ENCODE measurements at regions not wholly inside any gene's neighbourhood (a gene's known extent, or its start where the extent isn't known, plus 50 kb on each side); places are given as distances from the start of the nearest gene placed in this dataset.
"Not testable (repeated sequence)": the region's sequence is repeated elsewhere in the genome, so short reads cannot be mapped to it uniquely, and the experiment has no call there.

DNA sequence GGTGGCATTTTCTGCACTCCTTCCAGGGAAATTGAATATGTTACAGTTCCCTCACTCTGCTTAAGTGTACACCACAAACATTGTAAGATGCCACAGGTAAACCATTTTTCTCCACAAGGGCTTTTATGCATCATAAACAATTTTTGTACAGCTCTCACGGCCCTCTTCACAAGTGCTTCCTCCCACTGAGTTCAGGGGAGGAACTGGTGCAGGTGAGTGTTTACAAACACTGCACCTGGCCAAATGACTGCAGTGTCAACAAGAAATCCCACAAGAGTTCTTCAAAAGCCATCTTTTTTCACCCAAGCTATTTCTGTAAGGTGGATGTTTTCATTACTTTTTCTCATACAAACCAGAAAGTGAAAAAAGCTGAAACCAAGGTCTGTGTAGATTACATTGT, 973.2 kb downstream of the AACS start:
- DNase-seq: no peak

DNA sequence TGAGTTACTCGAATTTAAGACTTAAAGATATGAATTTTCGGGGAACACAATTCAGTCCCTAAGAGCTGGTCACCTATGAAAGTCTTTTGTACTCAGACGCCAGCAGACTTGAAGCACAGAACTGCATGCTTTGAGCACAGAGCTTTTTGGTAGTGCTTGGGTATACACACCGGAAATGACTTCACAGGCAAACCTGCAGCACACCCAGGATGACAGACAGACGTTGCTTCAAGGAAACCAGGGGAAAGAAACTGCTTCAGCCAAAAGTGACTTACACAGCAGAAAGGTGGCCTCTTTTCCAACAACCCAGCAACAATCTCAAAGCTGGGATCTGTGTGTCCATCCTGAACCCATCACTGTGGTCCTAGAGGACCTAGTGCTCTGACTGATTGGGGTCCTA, 975.1 kb downstream of the AACS start:
- no peak for DNase-seq

DNA sequence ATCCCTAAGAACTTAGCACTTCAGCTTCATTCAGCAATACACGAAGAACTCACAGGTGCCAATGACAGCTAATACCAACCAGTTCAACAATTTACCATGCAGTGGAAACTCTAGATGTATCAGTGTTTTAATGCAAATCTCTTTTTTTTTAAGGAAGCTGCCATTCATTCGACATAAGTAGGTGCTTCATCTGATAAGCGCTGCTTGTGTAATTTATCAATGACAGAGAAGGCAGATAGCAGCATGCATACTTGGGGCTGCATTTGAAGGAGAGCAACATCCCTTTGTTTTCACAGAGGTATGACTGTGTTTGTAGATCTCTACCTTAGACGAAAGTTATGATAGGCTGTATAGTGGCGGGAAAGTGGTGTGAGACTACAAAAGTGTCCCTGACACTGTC, 977.1 kb downstream of the AACS start:
- DNase-seq: no peak

DNA sequence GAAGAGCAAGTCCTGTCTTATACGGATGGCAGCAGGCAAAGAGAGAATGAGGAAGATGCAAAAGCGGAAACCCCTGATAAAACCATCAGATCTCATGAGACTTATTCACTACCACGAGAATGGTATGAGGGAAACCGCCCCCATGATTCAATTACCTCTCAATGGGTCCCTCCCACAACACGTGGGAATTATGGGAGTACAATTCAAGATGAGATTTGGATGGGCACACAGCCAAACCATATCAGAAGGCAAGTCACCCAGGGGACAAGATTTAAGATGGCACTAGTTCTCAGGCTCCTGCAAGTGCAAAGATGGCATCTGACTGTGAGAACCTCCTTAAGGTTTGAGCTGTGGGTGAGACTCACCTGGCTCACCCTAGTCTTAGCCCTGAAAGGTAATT, 984.3 kb downstream of the AACS start:
- not testable (repeated sequence) for DNase-seq

DNA sequence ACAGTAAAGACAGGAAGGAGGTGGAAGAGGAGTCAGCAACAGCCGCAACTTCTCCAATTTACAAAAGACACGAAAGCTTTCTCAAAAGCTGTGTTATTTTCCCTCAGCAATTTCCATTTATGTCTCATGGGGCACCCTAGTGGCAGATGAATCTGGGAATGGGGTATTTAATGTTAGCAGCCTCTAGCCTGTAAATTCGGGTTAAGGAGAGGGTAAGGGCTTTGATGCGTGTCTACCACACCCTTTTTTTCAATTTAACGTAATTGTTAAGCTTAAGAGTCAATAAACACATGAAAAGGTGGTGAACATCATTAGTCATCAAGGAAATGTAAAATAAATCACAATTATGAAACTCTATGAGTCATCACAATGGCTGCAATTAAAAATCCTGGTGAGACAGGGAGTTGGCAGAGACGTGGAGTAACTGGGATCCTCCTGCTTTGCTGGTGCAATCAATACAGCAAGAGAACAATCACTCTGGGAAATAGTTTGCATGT, 986.4 kb downstream of the AACS start:
- peak; percentile 41 for DNase-seq

DNA sequence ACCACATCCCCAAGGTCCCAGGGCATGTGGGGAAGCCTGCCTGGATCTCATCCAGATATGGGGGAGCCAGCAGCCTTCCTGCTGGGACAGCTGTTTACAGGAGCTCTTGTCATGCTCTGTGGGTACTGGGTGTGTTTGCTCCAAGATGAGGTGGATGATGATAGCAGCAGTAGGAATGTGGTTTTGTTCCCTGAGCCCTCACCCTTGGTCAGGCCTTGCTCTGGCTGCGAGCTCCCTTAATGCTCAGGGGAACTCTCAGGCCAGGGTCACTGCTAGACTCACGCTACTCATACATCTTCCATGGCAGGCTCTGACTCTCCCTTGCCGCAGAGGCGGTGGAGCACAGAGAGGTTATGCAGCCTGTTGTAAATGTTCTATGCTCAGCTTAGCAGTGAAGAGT, 990.3 kb downstream of the AACS start:
- DNase-seq: peak; percentile 75

DNA sequence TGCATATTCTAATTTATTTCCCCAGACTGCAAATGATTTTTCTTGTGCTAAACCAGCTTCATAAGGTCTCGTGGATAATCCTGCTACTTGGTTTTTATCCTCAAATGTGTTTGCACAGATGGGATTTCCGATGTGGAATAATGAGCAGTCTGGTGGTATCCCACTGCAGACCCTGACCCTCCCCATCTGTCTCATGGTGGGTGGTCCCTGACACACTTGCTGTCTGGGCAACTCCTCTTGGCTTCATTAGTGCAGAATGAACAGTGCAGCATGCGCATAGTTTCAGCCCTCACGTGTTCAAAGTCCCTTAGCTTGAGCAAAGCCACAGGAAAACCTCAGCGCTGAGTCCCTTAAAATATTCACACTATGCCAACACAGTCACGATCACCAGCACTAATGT, 996.5 kb downstream of the AACS start:
- DNase-seq: no peak

DNA sequence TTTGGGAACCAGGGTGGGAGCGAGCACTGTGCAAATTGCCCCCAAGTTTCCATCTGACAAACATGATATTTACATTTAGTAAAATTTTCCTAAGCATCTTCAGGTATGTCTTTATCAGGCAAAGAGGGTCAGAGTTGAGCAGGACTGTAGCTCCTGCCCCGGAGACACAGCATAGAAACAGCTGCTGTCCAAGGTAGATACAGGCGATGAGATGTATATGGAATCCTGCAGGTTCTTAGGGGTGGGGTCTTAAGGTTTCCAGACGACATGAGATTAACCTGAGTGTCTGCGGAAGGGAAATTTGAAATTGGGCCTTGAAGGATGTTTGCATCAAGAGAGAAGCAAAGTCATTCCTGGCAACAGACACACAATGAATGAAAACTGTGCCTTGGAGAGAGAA, 998.8 kb downstream of the AACS start:
- no peak for DNase-seq

DNA sequence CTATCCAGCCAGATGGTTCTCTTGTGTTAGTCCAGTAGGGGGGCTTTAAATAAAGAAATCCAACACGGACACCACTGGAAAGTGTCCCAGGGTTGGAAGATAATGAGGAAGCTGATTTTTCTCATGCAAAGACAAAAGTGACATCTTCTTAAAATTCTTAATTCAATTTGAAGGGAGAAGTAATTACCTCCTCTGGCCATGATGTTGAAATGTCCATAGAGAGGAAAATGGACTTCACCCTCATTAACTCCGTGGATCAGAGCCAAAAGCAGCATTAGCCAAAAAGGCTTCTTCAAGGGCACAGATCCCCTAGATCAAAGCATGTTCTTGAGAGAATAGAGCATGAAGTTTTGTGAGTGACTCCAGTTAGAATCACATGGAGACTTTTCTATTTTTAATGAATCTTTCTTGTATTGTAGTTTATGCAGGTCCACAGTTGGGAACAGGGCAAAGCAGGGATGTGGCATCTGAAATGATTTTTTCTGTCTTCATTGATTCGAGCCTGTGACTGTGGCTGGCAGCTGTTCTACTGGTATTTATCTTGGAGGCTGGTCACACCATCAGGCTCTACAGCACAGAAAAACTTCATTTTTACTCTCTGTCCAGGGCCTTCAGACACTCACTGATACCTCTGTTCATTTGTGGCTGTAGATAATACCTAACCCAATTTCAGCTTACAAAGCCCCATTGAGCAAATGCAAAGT, 1002.5 kb downstream of the AACS start:
- DNase-seq: no peak

DNA sequence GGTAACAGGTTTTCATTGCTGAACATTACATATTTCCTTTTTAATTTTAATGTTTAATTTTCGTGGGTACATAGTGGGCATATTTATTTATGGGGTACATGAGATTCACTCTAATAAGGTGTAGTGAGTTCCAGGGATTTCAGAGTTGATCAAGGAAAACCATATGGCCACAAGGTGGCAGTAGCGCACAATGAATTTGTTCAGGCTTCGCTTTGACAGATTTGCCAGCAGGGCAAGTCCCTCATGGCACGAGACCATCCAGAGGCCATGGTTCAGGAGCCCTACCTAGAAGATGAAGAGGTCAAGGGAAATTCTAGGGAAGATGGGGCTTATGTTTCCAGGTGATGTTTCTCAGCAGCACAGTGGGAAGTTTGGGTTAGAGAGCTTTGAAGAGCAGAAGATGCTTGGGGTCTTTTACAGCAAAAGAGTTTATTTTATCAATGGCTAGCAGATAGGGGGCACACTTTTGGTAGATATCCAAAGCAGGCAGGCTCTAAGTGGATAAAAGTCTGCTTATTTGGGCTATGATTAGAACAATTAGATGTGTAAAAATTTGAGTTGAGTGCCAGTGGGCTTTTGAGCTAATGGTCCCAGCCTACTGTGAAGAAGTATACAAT, 1004.4 kb downstream of the AACS start:
- peak; percentile 24 for DNase-seq

DNA sequence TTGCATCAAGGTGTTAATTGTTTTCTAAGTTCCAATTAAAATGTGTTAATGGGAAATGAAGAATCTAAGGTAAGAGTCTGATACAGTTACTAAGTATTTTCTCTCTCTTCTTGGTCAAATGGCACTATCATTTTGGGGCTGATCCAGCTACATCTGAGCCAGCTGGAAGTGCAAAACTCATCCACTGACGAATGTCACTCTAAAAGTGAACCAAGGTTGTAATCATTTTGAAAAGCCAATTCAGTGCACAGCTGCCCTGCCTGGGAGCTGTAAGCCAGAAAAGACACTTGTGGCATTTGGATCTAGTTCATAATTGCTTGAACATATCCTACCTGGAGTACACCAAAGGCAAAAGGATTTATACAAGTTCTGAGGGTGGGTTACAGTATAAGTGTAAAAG, 1011.3 kb downstream of the AACS start:
- DNase-seq: no peak

DNA sequence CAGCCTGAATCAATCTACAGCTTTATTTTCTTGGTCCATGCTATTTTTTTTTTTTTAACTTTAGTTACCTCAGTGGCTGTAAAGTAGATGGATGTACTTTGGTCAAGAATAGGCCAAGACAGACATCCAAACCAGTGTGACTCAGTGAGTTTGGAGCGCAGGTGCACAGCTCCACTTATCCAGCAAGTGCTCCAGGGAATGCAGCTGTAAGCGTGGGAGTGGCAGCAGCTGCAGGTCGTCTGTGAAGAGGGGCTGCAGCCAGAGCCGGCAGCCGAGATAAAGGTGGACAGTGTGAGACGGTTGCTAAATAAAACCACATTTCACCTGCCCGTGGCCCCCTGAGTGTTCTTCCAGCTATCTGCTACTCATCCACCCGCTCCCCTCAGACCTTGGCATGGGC, 1018.7 kb downstream of the AACS start:
- no peak for DNase-seq

DNA sequence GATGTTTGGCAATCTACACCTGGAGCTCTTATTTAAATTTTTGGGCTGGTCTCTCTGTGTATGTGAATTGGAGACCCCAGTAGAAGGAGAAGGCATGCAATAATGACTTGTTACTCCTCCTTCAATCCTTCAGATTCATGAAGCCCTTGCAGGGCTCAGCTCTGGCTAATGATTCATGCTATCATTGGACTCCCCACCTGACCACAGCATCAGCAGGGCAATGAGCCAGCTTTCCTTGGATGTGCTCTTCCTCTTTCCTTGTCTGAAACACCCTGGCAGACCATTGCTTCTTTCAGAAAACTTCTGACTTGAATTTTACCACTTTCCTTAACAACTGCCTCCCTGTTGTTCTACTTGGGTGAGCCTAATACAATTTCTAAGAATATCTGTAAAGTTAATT, 1019.2 kb downstream of the AACS start:
- DNase-seq: no peak

DNA sequence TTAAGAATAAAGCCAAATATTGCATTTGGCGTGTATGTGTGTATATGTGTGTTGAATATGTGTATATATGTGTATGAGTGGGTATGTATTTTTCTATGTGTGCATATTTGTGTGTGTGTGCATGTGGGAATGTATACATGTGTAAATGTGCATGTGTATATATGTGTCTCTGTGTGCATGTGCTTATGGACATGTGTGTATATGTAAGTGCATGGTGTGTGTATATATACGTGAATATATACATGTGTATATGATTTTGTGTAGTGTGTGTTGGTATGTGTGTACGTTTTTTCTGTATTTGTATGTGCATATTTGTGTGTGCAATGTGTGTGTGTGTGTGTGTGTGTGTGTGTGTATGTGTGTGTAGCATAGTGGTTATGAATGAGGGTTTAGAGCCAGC, 1021.0 kb downstream of the AACS start:
- no peak for DNase-seq

DNA sequence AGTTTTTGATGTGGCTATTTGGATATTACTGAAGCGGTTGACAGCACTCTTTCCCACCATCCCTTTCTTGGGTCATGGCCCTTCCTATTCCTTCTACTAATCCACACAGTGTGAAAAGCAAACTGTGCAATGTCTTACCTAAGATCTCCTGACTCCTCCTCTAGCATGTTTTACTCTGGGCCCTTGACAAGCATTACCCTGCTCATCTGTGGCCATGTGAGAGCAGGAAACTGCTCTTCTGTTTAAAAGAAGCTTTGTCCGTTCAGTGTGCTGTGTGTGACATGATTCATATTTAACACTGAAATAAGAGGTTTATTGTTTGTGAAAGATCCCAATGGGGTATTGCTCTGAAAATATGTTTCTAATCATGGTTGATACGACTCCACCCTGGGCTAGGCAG, 1022.5 kb downstream of the AACS start:
- no peak for DNase-seq

DNA sequence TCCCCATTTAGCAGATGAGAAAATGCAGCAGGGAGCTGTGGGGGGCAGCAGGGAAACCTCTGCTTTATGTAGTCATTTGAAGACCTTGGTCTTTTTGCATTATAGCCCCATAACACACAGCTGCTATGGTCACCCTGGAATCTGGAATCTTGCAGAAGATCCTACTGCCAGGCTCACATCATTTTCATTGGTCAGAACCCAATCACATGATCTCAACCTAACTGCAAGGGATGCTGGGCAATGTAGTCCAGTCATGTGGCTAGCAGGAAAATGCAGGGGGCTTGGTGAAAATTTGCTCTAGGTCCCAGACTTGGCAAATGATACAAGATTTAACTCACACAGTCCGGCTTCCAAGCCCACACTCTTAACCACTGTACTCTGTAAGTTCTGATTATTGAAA, 1028.7 kb downstream of the AACS start:
- DNase-seq: no peak

DNA sequence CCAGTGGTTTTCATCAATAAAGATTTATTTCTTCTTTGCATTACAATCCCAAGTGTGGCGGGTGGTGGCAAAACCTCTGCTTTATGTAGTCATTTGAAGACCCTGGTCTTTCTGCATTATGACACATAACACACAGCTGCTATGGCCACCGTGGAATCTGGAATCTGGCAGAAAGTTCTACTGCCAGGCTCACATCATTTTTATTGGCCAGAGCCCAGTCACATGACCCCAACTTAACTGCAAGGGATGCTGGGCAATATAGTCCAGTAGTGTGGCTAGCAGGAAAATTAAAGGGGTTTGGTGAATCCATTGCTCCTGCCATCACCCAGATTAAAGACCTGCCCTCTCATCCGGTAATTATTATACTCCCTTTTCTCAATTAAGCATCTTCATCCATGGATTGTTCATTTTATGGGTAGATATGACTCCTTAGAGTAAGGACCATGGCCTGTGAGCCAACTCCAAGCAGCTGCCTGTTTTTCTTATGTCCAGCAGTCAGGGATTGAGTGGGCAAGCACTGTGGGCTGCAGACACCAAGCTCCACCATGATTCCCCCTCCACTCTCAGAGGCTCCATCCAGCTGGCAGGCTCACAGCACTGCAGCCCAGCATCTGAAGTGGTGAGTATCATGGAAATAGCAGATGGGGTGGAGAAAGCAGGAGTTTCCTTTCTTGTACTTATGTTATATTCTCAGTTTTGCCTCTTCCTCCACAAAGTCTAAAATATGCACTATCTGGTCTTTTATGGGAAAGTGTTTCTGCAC, 1030.7 kb downstream of the AACS start:
- no peak for DNase-seq

DNA sequence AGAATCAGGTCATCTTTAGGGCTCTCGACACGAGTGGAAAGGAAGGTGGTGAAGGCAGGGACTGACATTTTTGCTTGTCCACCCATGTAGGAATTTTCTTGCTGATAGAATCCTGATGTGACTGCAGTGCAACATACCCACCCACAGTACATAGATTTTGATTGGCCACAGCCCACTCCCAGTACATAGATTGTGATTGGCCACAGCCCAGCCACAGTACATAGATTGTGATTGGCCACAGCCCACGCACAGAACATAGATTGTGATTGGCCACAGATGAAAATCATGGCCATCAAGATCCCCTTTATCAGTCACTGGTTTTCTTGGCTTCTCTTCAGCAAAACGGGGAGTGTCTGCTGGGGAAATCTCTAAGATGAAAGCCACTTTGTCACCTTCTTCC, 1041.5 kb downstream of the AACS start:
- no peak for DNase-seq

DNA sequence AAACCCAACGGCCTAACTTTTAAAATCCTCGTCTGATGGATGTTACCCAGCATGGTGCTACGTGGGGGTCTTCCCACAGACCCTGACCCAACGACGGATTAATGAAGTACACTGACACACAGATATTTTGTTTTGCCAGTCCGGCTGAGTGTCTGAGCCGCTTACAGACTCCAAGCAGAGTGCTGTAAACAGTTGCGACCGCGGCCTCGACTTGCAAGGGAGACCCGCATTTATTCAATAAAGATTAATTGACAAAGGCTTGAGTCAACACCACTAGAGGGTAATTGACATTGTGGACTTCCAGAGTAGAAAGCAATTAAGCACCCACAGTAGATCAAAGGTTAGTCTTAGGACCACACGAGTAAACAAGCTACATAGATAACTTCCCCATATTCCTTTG, 1042.4 kb downstream of the AACS start:
- DNase-seq: no peak

DNA sequence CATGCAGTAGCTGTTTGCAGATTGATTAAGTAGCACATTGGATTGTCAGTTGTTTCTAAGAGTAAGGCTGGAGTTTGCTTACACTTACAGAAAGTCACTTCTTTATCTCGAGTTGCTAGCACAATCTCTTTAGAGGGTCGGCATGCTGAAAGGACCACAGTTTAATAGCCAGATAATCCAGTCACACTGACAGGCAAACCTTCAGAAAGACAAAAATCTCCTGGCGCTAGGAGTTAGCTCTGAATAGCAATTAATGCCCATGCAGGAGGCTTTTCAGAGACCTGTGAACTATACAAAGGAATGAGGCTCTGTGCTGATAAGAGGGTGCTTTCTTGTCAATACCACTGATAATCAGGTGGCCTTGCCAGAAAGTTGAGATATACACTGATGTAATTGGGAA, 1043.0 kb downstream of the AACS start:
- DNase-seq: no peak

DNA sequence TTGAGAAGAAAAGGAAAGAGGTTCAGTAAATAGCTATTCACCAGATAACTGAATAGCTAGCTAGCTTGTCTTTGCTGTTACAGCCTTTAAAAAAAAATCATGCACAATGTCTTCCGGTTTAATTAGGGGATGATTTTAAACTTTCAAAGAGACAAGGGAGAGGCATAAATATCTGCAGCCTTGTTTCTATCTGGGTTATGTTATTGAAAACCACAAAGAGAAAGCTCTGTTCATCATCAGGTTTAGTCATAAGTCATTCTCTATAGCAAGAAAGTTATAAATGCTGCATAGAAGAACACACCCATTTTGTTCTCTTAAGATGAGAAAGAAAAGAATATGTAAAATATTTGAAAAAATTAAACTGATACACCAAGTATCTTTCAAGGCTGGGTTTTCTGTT, 1046.9 kb downstream of the AACS start:
- no peak for DNase-seq

DNA sequence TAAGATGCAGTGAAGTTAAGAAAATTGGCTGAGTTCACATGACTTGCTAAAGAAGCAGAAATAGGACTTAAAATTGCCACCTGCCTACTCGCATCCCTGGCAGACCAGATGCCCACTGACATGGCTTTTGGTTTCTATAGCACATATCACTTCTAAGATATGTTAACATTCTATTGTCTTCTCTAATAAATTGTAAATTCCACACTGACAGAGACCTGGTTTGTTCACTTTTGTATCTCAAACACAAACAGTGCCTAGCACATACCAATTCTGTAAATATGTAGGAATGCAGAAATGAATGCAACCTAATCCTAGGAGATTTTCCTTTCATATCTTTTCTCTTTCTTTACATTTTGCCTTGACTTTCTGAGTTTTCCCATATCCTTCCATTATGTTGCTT, 1047.6 kb downstream of the AACS start:
- DNase-seq: no peak

DNA sequence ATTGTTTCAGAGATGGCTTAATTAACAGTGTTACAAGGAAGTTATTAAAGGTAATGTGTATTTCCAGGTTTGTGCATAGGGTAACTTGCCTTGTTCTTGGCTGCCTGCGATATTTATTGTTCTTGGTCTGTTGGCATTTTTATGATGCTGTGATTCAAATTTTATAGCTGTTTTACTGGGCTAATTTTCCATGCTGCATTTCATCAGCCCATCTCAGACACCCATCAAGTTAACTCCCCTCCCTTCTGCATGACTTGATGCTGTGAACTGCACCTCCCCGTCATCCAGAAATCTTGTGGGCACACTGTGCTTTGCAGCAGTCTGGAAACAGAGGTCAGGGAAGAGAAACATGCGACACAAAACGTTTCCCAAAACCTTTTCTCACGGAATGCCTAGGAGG, 1049.2 kb downstream of the AACS start:
- no peak for DNase-seq

DNA sequence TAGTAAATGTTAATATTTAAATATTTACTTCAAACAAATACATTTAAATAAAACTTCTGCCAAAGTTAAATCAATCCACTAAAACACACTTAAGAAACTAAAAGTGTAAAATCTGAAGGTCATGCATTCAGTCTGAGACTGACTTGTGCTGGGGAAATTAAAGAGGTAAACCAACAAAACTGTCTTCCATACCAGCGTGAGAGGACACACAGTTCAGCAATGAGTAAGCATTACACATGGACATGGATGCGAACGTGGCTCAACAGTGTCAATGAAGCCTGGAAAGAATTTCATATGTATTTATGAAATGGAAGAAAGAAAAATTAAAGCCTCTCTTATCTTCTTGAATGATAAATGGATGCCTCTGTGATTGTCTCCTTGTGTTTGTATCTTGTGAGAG, 1052.3 kb downstream of the AACS start:
- no peak for DNase-seq

Data from GOT3 (cell line).